ENCODE measurements at regions not wholly inside any gene's neighbourhood (a gene's known extent, or its start where the extent isn't known, plus 50 kb on each side); places are given as distances from the start of the nearest gene placed in this dataset.
"Not testable (repeated sequence)": the region's sequence is repeated elsewhere in the genome, so short reads cannot be mapped to it uniquely, and the experiment has no call there.

DNA sequence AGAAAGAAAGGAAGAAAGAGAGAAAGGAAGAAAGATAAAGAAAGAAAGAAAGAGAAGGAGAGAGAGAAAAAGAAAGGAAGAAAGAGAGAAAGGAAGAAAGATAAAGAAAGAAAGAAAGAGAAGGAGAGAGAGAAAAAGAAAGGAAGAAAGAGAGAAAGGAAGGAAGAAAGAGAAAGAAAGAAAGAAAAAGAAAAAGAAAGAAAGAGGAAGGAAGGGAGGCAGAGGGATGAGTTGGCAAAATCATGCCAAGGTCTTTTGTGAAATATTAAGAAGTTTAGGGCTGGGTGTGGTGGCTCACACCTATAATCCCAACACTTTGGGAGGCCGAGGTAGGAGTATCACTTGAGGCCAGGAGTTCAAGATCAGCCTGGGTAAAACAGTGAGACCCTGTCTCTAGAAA, 675.8 kb upstream of the NRP1 start:
- TF ChIP-seq, protein P1, sequence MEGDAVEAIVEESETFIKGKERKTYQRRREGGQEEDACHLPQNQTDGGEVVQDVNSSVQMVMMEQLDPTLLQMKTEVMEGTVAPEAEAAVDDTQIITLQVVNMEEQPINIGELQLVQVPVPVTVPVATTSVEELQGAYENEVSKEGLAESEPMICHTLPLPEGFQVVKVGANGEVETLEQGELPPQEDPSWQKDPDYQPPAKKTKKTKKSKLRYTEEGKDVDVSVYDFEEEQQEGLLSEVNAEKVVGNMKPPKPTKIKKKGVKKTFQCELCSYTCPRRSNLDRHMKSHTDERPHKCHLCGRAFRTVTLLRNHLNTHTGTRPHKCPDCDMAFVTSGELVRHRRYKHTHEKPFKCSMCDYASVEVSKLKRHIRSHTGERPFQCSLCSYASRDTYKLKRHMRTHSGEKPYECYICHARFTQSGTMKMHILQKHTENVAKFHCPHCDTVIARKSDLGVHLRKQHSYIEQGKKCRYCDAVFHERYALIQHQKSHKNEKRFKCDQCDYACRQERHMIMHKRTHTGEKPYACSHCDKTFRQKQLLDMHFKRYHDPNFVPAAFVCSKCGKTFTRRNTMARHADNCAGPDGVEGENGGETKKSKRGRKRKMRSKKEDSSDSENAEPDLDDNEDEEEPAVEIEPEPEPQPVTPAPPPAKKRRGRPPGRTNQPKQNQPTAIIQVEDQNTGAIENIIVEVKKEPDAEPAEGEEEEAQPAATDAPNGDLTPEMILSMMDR (IDR thresholded peaks at IDR 0.05; ENCODE audit: control extremely low read depth in 1 of 3, insufficient read depth in 1 of 3, low read depth in 1 of 3, low read length in 3 of 3) = not testable (repeated sequence)
- not testable (repeated sequence) for TF ChIP-seq POLR2AphosphoS5 (IDR thresholded peaks at IDR 0.05; ENCODE audit: low read depth, low read length)
- TF ChIP-seq, protein P2, sequence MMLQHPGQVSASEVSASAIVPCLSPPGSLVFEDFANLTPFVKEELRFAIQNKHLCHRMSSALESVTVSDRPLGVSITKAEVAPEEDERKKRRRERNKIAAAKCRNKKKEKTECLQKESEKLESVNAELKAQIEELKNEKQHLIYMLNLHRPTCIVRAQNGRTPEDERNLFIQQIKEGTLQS (IDR thresholded peaks at IDR 0.05; ENCODE audit: insufficient read depth, low read depth, low read length) = not testable (repeated sequence)

All from H1 (cell line).